Prostate gland (tissue), 2 donors: ENCODE measurements at regions not wholly inside any gene's neighbourhood (a gene's known extent, or its start where the extent isn't known, plus 50 kb on each side); places are given as distances from the start of the nearest gene placed in this dataset.

Experiments used
- POLR2A ChIP-seq: fragments of 450-650 bp; IDR thresholded peaks from one replicate; pipeline ENCODE4 v1.6.1; 2016; ENCODE audit warnings: antibody characterized with exemption, mild to moderate bottlenecking
- POLR2AphosphoS5 ChIP-seq: sonication (generic); formaldehyde crosslinking; IDR thresholded peaks from one replicate; pipeline ENCODE4 v1.6.1; 2017; ENCODE audit warnings: antibody characterized with exemption
- TF ChIP-seq, protein P1 (sequence below), 4 experiments: fragments of 200-600 bp in 2 of 4; fragments of 450-650 bp in 2 of 4; sonication (generic) in 2 of 4; IDR thresholded peaks; 1 replicate in 3 of 4; 2 replicates in 1 of 4; pipeline ENCODE4 v1.5.1; 2016 to 2019; ENCODE audit warnings: antibody characterized with exemption in 4 of 4, mild to moderate bottlenecking in 2 of 4, moderate library complexity in 2 of 4

GRCh38 chr15:98127586-98127985 is 167.1 kb downstream of the ARRDC4 start:
- TF ChIP-seq, protein P1, sequence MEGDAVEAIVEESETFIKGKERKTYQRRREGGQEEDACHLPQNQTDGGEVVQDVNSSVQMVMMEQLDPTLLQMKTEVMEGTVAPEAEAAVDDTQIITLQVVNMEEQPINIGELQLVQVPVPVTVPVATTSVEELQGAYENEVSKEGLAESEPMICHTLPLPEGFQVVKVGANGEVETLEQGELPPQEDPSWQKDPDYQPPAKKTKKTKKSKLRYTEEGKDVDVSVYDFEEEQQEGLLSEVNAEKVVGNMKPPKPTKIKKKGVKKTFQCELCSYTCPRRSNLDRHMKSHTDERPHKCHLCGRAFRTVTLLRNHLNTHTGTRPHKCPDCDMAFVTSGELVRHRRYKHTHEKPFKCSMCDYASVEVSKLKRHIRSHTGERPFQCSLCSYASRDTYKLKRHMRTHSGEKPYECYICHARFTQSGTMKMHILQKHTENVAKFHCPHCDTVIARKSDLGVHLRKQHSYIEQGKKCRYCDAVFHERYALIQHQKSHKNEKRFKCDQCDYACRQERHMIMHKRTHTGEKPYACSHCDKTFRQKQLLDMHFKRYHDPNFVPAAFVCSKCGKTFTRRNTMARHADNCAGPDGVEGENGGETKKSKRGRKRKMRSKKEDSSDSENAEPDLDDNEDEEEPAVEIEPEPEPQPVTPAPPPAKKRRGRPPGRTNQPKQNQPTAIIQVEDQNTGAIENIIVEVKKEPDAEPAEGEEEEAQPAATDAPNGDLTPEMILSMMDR (IDR thresholded peaks at IDR 0.05): no peak
- no peak for TF ChIP-seq POLR2A
- TF ChIP-seq POLR2AphosphoS5: no peak
